ENCODE measurements at regions not wholly inside any gene's neighbourhood (a gene's known extent, or its start where the extent isn't known, plus 50 kb on each side); places are given as distances from the start of the nearest gene placed in this dataset.

- Histone ChIP-seq H3K9ac (ENCODE audit: low read length) (no peak overlapping the region), H3K27ac (ENCODE audit: low read depth, low read length) (no peak overlapping the region), H2AFZ (ENCODE audit: low read depth, low read length) (no peak overlapping the region), H3K27me3 (ENCODE audit: insufficient read depth, low read length) (peaks cover 52% of the 10 kb centered on the region), H3K79me2 (ENCODE audit: insufficient read depth, low read length) (no peaks in the 10 kb centered on the region), H3K4me3 (ENCODE audit: insufficient read depth, low read depth, low read length) (no peak overlapping the region), H3K36me3 (ENCODE audit: insufficient read depth, low read length) (no peaks in the 10 kb centered on the region), H3K9me3 (ENCODE audit: insufficient read depth, low read depth, low read length) (no peaks in the 10 kb centered on the region), H3K4me2 (ENCODE audit: low read length) (no peak overlapping the region), H4K20me1 (ENCODE audit: insufficient read depth, low read length) (no peaks in the 10 kb centered on the region), H3K4me1 (ENCODE audit: insufficient read depth, low read length) (no peaks in the 10 kb centered on the region)
- Mint-ChIP-seq H3K9me3 (ENCODE audit: unreplicated experiment) (peaks cover 3% of the 10 kb centered on the region), H3K27ac (ENCODE audit: unreplicated experiment) (no peak overlapping the region), H3K36me3 (ENCODE audit: low read depth, unreplicated experiment) (no peaks in the 10 kb centered on the region), H3K4me3 (ENCODE audit: unreplicated experiment) (no peak overlapping the region), H3K27me3 (ENCODE audit: low read depth, unreplicated experiment) (peaks cover 75% of the 10 kb centered on the region), H3K4me1 (ENCODE audit: low read depth, unreplicated experiment) (no peaks in the 10 kb centered on the region)
- TF ChIP-seq CTCF (IDR thresholded peaks at IDR 0.05; ENCODE audit: insufficient read depth, low read depth, low read length) (no peak), EZH2 (IDR thresholded peaks at IDR 0.05; ENCODE audit: insufficient read depth, low read length) (no peak)
- DNase-seq (ENCODE audit: low read depth) = no peak
- FAIRE-seq = no peak
Measured at GRCh38 chr11:70713988-70714665, 315.8 kb downstream of the CTTN start.

GRCh38 chr11:70715166-70715951 lies 317.0 kb downstream of the CTTN start:
- TF ChIP-seq CTCF (IDR thresholded peaks at IDR 0.05; ENCODE audit: insufficient read depth, low read depth, low read length) (no peak), EZH2 (IDR thresholded peaks at IDR 0.05; ENCODE audit: insufficient read depth, low read length) (no peak)
- no peak overlapping the region for H3K4me3 Mint-ChIP-seq (ENCODE audit: unreplicated experiment)
- H3K27ac ChIP-seq (ENCODE audit: low read depth, low read length) = no peak overlapping the region
- no peak overlapping the region for H3K27ac Mint-ChIP-seq (ENCODE audit: unreplicated experiment)
- FAIRE-seq (no peak), DNase-seq (ENCODE audit: low read depth) (no peak)
- no peak overlapping the region for H3K4me3 ChIP-seq (ENCODE audit: insufficient read depth, low read depth, low read length)
- no peaks in the 10 kb centered on the region for H3K79me2 ChIP-seq (ENCODE audit: insufficient read depth, low read length)
- H4K20me1 ChIP-seq (ENCODE audit: insufficient read depth, low read length) = no peaks in the 10 kb centered on the region
- H3K36me3 Mint-ChIP-seq (ENCODE audit: low read depth, unreplicated experiment) = no peaks in the 10 kb centered on the region
- peaks cover 52% of the 10 kb centered on the region for H3K27me3 ChIP-seq (ENCODE audit: insufficient read depth, low read length)
- H3K4me2 ChIP-seq (ENCODE audit: low read length) = no peak overlapping the region
- peaks cover 3% of the 10 kb centered on the region for H3K9me3 Mint-ChIP-seq (ENCODE audit: unreplicated experiment)
- peaks cover 76% of the 10 kb centered on the region for H3K27me3 Mint-ChIP-seq (ENCODE audit: low read depth, unreplicated experiment)
- no peak overlapping the region for H2AFZ ChIP-seq (ENCODE audit: low read depth, low read length)
- no peak overlapping the region for H3K9ac ChIP-seq (ENCODE audit: low read length)
- no peaks in the 10 kb centered on the region for H3K4me1 ChIP-seq (ENCODE audit: insufficient read depth, low read length)
- no peaks in the 10 kb centered on the region for H3K9me3 ChIP-seq (ENCODE audit: insufficient read depth, low read depth, low read length)
- H3K36me3 ChIP-seq (ENCODE audit: insufficient read depth, low read length) = no peaks in the 10 kb centered on the region
- H3K4me1 Mint-ChIP-seq (ENCODE audit: low read depth, unreplicated experiment) = no peaks in the 10 kb centered on the region

GRCh38 chr11:70716216-70716615 lies 317.9 kb downstream of the CTTN start:
- Histone ChIP-seq H3K27me3 (ENCODE audit: insufficient read depth, low read length) (peaks cover 49% of the 10 kb centered on the region), H4K20me1 (ENCODE audit: insufficient read depth, low read length) (no peaks in the 10 kb centered on the region), H3K4me1 (ENCODE audit: insufficient read depth, low read length) (no peaks in the 10 kb centered on the region), H3K36me3 (ENCODE audit: insufficient read depth, low read length) (no peaks in the 10 kb centered on the region), H2AFZ (ENCODE audit: low read depth, low read length) (no peak overlapping the region), H3K9ac (ENCODE audit: low read length) (no peak overlapping the region), H3K4me2 (ENCODE audit: low read length) (no peak overlapping the region), H3K9me3 (ENCODE audit: insufficient read depth, low read depth, low read length) (no peaks in the 10 kb centered on the region), H3K4me3 (ENCODE audit: insufficient read depth, low read depth, low read length) (no peak overlapping the region), H3K27ac (ENCODE audit: low read depth, low read length) (no peak overlapping the region), H3K79me2 (ENCODE audit: insufficient read depth, low read length) (no peaks in the 10 kb centered on the region)
- FAIRE-seq (no peak), DNase-seq (ENCODE audit: low read depth) (no peak)
- Mint-ChIP-seq H3K27ac (ENCODE audit: unreplicated experiment) (no peak overlapping the region), H3K36me3 (ENCODE audit: low read depth, unreplicated experiment) (no peaks in the 10 kb centered on the region), H3K9me3 (ENCODE audit: unreplicated experiment) (peaks cover 3% of the 10 kb centered on the region), H3K27me3 (ENCODE audit: low read depth, unreplicated experiment) (peaks cover 77% of the 10 kb centered on the region), H3K4me3 (ENCODE audit: unreplicated experiment) (no peak overlapping the region), H3K4me1 (ENCODE audit: low read depth, unreplicated experiment) (no peaks in the 10 kb centered on the region)
- TF ChIP-seq CTCF (IDR thresholded peaks at IDR 0.05; ENCODE audit: insufficient read depth, low read depth, low read length) (no peak), EZH2 (IDR thresholded peaks at IDR 0.05; ENCODE audit: insufficient read depth, low read length) (no peak)
